Glutamatergic neuron (in vitro differentiated cells): ENCODE measurements at regions not wholly inside any gene's neighbourhood (a gene's known extent, or its start where the extent isn't known, plus 50 kb on each side); places are given as distances from the start of the nearest gene placed in this dataset.

Experiments
- DNase-seq: peaks from one replicate; pipeline ENCODE4 v3.0.0; 2022
- H3K27ac Mint-ChIP-seq: one replicate; pipeline ENCODE4 v1.8.0; 2020; ENCODE audit warnings: mild to moderate bottlenecking, mixed read lengths, inconsistent platforms; ENCODE audit not compliant: unreplicated experiment
- H3K27me3 Mint-ChIP-seq: one replicate; pipeline ENCODE4 v1.8.0; 2020; ENCODE audit warnings: mild to moderate bottlenecking, moderate library complexity, mixed read lengths, inconsistent platforms; ENCODE audit not compliant: unreplicated experiment
- H3K36me3 Mint-ChIP-seq: one replicate; pipeline ENCODE4 v1.8.0; 2020; ENCODE audit warnings: mild to moderate bottlenecking, mixed read lengths, inconsistent platforms; ENCODE audit not compliant: unreplicated experiment
- H3K4me1 Mint-ChIP-seq: one replicate; pipeline ENCODE4 v1.8.0; 2020; ENCODE audit warnings: mild to moderate bottlenecking, low read depth, mixed read lengths, inconsistent platforms; ENCODE audit not compliant: unreplicated experiment
- H3K4me3 Mint-ChIP-seq: one replicate; pipeline ENCODE4 v1.8.0; 2020; ENCODE audit warnings: mild to moderate bottlenecking, mixed read lengths, inconsistent platforms; ENCODE audit not compliant: unreplicated experiment
- H3K9me3 Mint-ChIP-seq: one replicate; pipeline ENCODE4 v1.8.0; 2020; ENCODE audit warnings: mild to moderate bottlenecking, moderate library complexity, mixed read lengths, inconsistent platforms; ENCODE audit not compliant: unreplicated experiment
- TF ChIP-seq, protein P1 (sequence below): fragments of 200-600 bp; sonication (generic); IDR thresholded peaks from one replicate; pipeline ENCODE4 v1.5.0; 2021; ENCODE audit not compliant: partially characterized antibody, unreplicated experiment

DNA sequence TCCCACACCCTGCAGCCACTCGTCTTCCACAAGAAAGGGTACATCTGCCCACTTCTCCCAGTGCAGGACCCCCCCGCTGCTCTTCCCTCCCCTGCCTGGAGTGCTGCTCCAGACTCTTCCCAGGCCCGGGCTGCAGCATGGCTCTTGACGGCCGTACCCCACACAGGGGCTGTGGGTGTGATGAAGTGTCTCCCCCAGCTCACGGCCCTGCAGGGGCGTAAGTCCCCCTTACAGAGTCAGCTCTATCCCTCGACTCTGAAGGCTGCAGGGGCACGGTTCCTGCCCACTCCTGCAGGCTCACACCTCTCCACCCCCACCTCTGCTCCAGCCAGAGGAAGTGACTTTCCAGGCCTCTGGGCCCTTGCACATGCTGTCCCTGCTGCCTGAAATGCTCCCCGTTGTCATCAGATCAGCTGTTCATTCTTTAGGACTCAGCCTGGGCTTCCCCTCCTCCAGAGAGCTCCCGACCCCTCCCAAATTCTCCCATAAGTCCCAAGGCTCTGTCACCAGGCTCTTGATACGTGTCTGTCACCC is 180.6 kb upstream of the IER5L start:
- TF ChIP-seq, protein P1, sequence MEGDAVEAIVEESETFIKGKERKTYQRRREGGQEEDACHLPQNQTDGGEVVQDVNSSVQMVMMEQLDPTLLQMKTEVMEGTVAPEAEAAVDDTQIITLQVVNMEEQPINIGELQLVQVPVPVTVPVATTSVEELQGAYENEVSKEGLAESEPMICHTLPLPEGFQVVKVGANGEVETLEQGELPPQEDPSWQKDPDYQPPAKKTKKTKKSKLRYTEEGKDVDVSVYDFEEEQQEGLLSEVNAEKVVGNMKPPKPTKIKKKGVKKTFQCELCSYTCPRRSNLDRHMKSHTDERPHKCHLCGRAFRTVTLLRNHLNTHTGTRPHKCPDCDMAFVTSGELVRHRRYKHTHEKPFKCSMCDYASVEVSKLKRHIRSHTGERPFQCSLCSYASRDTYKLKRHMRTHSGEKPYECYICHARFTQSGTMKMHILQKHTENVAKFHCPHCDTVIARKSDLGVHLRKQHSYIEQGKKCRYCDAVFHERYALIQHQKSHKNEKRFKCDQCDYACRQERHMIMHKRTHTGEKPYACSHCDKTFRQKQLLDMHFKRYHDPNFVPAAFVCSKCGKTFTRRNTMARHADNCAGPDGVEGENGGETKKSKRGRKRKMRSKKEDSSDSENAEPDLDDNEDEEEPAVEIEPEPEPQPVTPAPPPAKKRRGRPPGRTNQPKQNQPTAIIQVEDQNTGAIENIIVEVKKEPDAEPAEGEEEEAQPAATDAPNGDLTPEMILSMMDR, result no peak
- peaks cover 17% of the 10 kb centered on the region for H3K4me1 Mint-ChIP-seq
- no peak overlapping the region for H3K27ac Mint-ChIP-seq
- H3K36me3 Mint-ChIP-seq, result peaks cover 5% of the 10 kb centered on the region
- peaks cover 6% of the 10 kb centered on the region for H3K27me3 Mint-ChIP-seq
- peaks cover 14% of the 10 kb centered on the region for H3K9me3 Mint-ChIP-seq
- DNase-seq, result no peak
- no peak overlapping the region for H3K4me3 Mint-ChIP-seq

DNA sequence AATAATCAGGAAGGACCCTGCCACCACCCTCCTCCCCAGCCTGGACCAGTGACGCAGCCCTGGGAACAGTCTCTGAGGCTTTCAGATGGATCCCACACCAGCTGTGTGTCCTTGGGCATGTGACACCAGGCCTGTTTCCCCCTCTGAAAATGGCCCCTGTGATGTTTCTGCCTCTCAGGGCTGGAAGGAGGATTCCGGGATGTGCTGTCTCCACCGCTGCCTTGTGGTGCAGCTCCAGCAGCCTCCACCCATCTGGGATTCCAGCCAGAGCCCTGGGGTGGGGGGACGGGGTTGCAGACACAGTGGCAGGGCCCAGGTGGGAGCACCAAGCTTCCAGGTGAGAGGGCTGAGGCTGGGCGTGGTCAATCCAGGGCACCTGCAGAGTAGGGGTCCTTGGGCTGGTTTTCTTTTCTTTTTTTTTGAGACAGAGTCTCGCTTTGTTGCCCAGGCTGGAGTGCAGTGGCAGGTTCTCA is 179.7 kb upstream of the IER5L start:
- H3K4me1 Mint-ChIP-seq, result peaks cover 14% of the 10 kb centered on the region
- TF ChIP-seq, protein P1, result no peak

DNA sequence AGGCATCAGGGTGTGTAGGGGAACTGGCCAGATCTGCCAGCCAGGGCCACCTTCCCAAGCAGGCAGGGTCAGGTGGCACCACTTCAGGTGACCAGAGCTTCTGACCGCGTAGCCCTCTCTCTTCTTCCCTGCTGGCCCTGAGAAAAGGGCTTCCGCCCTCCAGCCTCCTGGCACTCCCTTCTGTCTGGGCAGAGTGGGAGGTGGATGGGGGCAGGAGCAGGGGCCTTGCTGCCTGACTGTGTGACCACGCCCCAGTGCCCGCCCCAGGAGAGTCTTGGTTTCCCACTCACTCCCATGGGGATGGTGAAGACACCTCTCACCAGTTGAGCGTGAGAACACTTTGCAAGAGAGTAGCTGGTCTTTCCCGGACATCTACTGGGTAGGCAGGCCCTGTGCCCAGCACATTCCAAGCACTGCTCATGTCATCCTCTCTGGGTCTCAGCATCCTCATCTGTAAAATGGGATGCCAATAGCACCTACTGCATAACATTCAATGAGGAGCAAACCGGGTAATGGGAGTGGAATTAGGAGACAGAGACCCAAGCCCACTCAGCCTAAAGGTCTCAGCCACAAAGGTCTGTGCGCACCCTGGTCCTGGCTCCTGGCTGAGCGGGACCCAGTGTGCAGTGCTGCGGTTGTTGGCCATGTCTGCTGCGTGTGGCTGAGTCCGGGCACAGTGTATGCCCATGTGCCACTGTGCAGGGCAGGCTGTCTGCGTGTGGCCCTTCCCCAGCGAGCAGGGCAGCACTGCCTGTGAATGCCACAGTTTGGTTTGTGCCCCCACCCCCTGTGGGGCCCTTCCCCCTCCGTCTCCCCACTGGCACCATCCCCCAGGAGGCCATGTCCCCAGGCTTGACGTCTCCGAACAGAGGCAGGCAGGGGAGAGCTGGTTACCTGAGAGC is 179.1 kb upstream of the IER5L start:
- DNase-seq, result no peak
- Mint-ChIP-seq H3K27ac (no peak overlapping the region), H3K36me3 (peaks cover 5% of the 10 kb centered on the region), H3K9me3 (peaks cover 12% of the 10 kb centered on the region), H3K4me3 (no peak overlapping the region), H3K4me1 (peaks cover 10% of the 10 kb centered on the region), H3K27me3 (peaks cover 3% of the 10 kb centered on the region)
- TF ChIP-seq, protein P1, result no peak

More for the DNA sequence above, 179.7 kb upstream of the IER5L start:
- Mint-ChIP-seq H3K27me3 (peaks cover 3% of the 10 kb centered on the region), H3K9me3 (peaks cover 17% of the 10 kb centered on the region), H3K27ac (no peak overlapping the region), H3K4me3 (no peak overlapping the region), H3K36me3 (peaks cover 5% of the 10 kb centered on the region)
- DNase-seq, result no peak

DNA sequence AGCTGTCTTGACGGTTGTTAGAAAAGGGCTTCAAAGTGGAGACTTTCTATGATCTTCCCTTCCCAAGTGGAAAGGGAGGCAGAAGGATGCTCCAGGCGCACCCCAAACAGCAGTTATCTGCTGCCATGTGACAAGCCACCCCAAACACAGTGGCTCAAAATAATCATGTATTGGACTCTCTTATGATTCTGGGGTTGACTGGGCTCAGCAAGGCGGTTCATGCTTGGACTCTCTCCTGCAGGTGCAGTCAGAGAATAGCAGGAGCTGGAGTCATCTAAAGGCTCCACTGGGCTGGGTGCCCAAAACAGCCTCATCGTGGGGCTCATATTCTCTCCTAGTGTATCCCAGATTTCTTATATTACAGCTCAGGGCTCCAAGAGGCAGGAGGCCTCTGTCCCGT is 177.6 kb upstream of the IER5L start:
- no peak overlapping the region for H3K27ac Mint-ChIP-seq
- DNase-seq, result no peak
- H3K4me3 Mint-ChIP-seq, result no peak overlapping the region
- peaks cover 3% of the 10 kb centered on the region for H3K4me1 Mint-ChIP-seq
- TF ChIP-seq, protein P1, result no peak
- H3K27me3 Mint-ChIP-seq, result no peaks in the 10 kb centered on the region
- peaks cover 5% of the 10 kb centered on the region for H3K36me3 Mint-ChIP-seq
- peaks cover 12% of the 10 kb centered on the region for H3K9me3 Mint-ChIP-seq

DNA sequence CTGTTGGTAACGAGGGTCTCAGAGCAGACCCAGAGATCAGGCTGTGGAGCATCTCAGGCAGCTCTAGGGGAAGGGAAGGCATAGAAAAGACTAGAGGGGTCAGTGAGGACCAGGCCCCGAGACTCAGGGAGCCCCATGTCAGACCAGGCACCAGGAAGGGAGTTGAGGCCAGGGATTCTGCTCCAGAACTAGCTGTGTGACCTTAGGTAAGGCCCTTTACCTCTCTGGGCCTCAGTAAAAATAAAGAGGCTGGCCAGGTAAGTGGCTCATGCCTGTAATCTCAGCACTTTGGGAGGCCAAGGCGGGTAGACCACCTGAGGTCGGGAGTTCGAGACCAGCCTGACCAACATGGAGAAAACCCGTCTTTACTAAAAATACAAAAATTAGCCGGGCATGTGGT is 176.4 kb upstream of the IER5L start:
- DNase-seq, result no peak
- H3K9me3 Mint-ChIP-seq, result peaks cover 9% of the 10 kb centered on the region
- H3K36me3 Mint-ChIP-seq, result peaks cover 5% of the 10 kb centered on the region
- peaks cover 1% of the 10 kb centered on the region for H3K4me1 Mint-ChIP-seq
- H3K4me3 Mint-ChIP-seq, result no peak overlapping the region
- TF ChIP-seq, protein P1, result no peak
- H3K27me3 Mint-ChIP-seq, result peaks cover 3% of the 10 kb centered on the region
- no peak overlapping the region for H3K27ac Mint-ChIP-seq
